Mucosa of stomach (tissue), 1 donor: ENCODE measurements at regions not wholly inside any gene's neighbourhood (a gene's known extent, or its start where the extent isn't known, plus 50 kb on each side); places are given as distances from the start of the nearest gene placed in this dataset.

ENCODE experiments used
- H3K27me3 ChIP-seq: one replicate; pipeline ENCODE4 v1.7.0; 2013; ENCODE audit warnings: mild to moderate bottlenecking, low read length; ENCODE audit not compliant: control insufficient read depth, insufficient read depth
- H3K36me3 ChIP-seq: one replicate; pipeline ENCODE4 v1.7.0; 2013; ENCODE audit warnings: low read length; ENCODE audit not compliant: control insufficient read depth, insufficient read depth
- H3K4me1 ChIP-seq: one replicate; pipeline ENCODE4 v1.7.0; 2013; ENCODE audit warnings: mild to moderate bottlenecking, low read length; ENCODE audit not compliant: control insufficient read depth, insufficient read depth
- H3K4me3 ChIP-seq: one replicate; pipeline ENCODE4 v1.7.0; 2013; ENCODE audit warnings: low read length
- H3K9ac ChIP-seq: one replicate; pipeline ENCODE4 v1.7.0; 2013; ENCODE audit warnings: mild to moderate bottlenecking, low read length, moderate library complexity
- H3K9me3 ChIP-seq: one replicate; pipeline ENCODE4 v1.7.0; 2013; ENCODE audit warnings: mild to moderate bottlenecking, low read length, moderate library complexity; ENCODE audit not compliant: control insufficient read depth
- donor health status: Pancreatic carcinoma.

DNA sequence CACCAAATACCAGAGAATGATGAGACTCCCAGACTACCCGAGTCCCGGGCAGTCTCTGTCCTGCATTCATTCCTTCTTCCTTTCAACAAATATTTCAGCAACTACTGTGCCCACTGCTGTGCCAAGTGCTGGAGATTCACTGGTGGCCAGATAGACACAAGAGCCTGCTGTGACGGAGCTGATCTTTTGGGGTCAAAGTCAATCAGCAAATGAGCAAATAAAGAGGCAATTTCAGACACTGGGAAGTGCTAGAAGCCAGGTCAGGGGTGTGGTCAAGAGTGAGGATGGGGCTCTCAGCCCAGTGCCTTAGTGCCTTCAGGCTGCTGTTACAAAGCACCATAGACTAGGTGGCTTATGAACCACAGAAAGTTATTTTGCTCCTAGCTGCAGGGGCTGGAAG is 104.9 kb upstream of the IQSEC1 start:
- no peaks in the 10 kb centered on the region for H3K4me1 ChIP-seq
- H3K9ac ChIP-seq = no peak overlapping the region
- H3K9me3 ChIP-seq = peaks cover 5% of the 10 kb centered on the region
- H3K27me3 ChIP-seq = no peaks in the 10 kb centered on the region
- H3K4me3 ChIP-seq = no peak overlapping the region
- H3K36me3 ChIP-seq = no peaks in the 10 kb centered on the region

GRCh38 chr3:13177641-13178040 is 104.4 kb upstream of the IQSEC1 start:
- Histone ChIP-seq H3K9me3 (peaks cover 5% of the 10 kb centered on the region), H3K27me3 (no peaks in the 10 kb centered on the region), H3K9ac (no peak overlapping the region)

DNA sequence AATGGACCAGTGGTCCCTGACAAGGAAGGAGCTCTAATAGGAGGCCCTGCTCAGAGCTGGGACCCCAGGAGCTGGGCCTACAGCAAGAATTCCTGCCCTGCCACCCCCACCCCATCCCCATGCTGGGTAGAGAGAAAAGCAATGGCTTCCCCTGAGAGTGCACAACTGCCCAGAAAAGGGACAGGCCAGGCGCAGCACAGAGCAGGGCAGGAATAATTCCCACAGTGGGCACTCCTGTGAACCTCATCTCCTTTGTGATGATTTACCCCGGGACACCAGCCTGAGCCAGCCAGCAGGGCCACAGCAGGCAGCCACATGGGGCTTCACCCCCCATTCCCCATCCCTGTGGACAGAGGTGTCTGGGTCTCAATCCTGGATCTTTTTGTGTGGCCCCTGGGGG is 104.0 kb upstream of the IQSEC1 start:
- Histone ChIP-seq H3K9ac (no peak overlapping the region), H3K9me3 (peaks cover 5% of the 10 kb centered on the region)

More at GRCh38 chr3:13177641-13178040, 104.4 kb upstream of the IQSEC1 start:
- Histone ChIP-seq H3K36me3 (no peaks in the 10 kb centered on the region), H3K4me1 (no peaks in the 10 kb centered on the region), H3K4me3 (no peak overlapping the region)

GRCh38 chr3:13176445-13176844 is 103.2 kb upstream of the IQSEC1 start:
- no peak overlapping the region for H3K9ac ChIP-seq
- no peaks in the 10 kb centered on the region for H3K36me3 ChIP-seq
- no peaks in the 10 kb centered on the region for H3K27me3 ChIP-seq
- no peak overlapping the region for H3K4me3 ChIP-seq
- H3K4me1 ChIP-seq = no peaks in the 10 kb centered on the region
- H3K9me3 ChIP-seq = peaks cover 5% of the 10 kb centered on the region

More for the DNA sequence above, 104.0 kb upstream of the IQSEC1 start:
- H3K4me1 ChIP-seq = no peaks in the 10 kb centered on the region
- no peaks in the 10 kb centered on the region for H3K27me3 ChIP-seq
- no peak overlapping the region for H3K4me3 ChIP-seq
- H3K36me3 ChIP-seq = no peaks in the 10 kb centered on the region

GRCh38 chr3:13174803-13175135 is 101.5 kb upstream of the IQSEC1 start:
- H3K4me1 ChIP-seq = no peaks in the 10 kb centered on the region
- H3K9me3 ChIP-seq = peaks cover 5% of the 10 kb centered on the region
- no peak overlapping the region for H3K4me3 ChIP-seq
- no peaks in the 10 kb centered on the region for H3K27me3 ChIP-seq
- no peaks in the 10 kb centered on the region for H3K36me3 ChIP-seq
- no peak overlapping the region for H3K9ac ChIP-seq

DNA sequence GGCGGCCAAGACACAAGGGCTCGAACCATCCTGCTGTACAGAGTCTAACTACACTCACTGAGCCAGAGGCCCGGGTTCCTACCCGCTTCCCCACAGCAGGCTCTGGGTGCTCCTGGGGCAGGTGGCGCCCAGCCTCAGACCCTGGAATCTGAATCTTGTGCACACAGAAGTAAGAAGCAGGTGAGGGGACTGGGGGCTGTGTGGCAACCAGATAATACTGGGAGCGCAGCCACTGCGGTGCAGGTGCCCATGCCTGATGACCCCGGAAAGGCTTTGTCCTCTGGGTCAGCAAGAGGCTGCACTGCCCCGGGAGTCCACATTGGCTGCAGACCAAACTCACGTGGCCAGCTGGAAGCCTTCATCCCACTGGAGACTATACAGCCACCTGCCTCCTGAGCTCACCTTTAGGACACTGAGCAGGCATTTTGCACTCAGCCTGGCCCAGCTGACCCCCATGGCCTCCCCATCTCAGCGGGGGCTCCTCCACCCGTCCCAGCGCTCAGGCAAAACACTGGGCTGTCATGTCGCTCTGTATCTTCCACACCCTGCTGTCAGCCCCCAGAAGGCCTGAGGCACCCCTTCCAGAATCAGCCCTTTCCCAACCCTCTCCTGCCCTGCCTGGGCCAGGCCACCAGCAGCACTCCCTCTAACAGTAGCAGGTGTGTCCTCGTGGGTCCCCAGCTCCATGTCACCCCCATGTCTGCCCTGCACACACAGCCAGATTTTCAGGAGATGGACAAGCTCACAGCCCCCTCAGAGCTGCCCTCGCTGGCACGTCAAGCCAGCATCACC is 101.0 kb upstream of the IQSEC1 start:
- H3K9ac ChIP-seq = no peak overlapping the region
- no peaks in the 10 kb centered on the region for H3K36me3 ChIP-seq
- H3K27me3 ChIP-seq = no peaks in the 10 kb centered on the region
- no peaks in the 10 kb centered on the region for H3K4me1 ChIP-seq
- H3K9me3 ChIP-seq = peaks cover 3% of the 10 kb centered on the region
- H3K4me3 ChIP-seq = no peak overlapping the region

- no peaks in the 10 kb centered on the region for H3K36me3 ChIP-seq
- H3K4me1 ChIP-seq = no peaks in the 10 kb centered on the region
- H3K9ac ChIP-seq = no peak overlapping the region
- H3K27me3 ChIP-seq = no peaks in the 10 kb centered on the region
- H3K4me3 ChIP-seq = no peak overlapping the region
- H3K9me3 ChIP-seq = no peaks in the 10 kb centered on the region
These were observed 100.0 kb upstream of the IQSEC1 start for GRCh38 chr3:13173186-13173585.

- H3K36me3 ChIP-seq = no peaks in the 10 kb centered on the region
- H3K4me1 ChIP-seq = no peaks in the 10 kb centered on the region
- no peaks in the 10 kb centered on the region for H3K27me3 ChIP-seq
- H3K9ac ChIP-seq = no peak overlapping the region
- no peaks in the 10 kb centered on the region for H3K9me3 ChIP-seq
- H3K4me3 ChIP-seq = no peak overlapping the region
These were observed 99.4 kb upstream of the IQSEC1 start for GRCh38 chr3:13172644-13173013.

DNA sequence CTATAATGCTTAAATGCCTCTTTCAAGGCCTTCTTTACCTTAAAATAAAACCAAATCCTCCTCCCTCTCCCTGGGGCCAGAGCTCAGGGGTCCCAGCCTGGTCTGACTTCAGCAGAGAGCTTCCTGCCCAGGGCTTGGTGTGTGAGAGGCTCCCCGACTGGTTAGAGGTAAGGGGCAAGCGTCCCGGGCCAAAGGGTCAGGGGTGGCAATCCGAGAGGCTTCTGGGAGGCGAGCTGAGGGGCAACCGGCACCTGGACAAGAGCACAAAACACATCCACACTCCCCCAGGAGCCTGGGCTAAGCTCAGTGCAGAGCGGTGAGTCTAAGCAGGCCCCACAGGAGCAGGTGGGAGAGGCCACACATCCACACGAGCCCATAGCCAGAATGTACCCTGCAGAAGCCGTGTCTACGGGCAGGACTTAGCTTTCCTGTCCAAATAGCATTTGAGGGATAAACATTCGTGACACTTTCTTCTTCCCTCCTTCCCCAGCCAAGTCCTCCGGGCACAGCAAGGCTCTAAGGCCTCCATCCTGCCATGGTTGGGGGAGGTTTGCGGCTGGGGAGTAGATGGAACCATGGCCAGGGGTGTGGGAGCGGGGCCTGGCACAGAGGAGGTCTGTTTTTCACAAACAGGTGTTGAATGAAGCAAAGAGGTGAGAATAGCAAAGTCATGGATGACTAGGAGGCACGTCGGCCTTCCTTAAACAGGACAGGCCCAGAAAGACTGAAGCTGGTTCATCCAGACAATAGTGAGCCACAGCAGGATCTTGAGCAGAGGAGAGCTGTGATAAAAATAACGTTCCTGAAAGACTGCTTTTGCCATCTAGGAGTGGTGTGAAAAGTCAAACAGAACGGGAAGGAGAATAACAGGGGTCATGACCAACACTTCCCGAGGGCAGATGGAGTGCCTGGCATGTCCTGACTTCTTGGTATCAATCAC is 98.7 kb upstream of the IQSEC1 start:
- no peaks in the 10 kb centered on the region for H3K27me3 ChIP-seq
- H3K9ac ChIP-seq = no peak overlapping the region
- no peaks in the 10 kb centered on the region for H3K36me3 ChIP-seq
- H3K9me3 ChIP-seq = no peaks in the 10 kb centered on the region
- no peak overlapping the region for H3K4me3 ChIP-seq
- no peaks in the 10 kb centered on the region for H3K4me1 ChIP-seq

DNA sequence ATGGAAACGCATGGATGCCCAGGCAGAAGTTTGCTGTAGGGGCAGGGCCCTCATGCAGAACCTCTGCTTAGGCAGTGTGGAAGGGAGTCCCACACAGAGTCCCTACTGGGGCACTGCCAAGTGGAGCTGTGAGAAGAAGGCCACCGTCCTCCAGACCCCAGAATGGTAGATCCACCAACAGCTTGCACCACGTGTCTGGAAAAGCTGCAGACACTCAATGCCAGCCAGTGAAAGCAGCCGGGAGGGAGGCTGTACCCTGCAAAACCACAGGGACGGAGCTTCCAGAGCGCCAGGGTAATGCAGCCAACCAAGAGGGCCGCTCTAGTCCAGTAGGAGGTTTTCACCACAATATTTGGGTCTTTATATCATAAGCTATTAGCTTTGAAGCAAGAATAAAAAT is 97.1 kb upstream of the IQSEC1 start:
- no peaks in the 10 kb centered on the region for H3K36me3 ChIP-seq
- H3K4me3 ChIP-seq = no peak overlapping the region
- no peaks in the 10 kb centered on the region for H3K27me3 ChIP-seq
- H3K9me3 ChIP-seq = no peaks in the 10 kb centered on the region
- no peaks in the 10 kb centered on the region for H3K4me1 ChIP-seq
- H3K9ac ChIP-seq = no peak overlapping the region

DNA sequence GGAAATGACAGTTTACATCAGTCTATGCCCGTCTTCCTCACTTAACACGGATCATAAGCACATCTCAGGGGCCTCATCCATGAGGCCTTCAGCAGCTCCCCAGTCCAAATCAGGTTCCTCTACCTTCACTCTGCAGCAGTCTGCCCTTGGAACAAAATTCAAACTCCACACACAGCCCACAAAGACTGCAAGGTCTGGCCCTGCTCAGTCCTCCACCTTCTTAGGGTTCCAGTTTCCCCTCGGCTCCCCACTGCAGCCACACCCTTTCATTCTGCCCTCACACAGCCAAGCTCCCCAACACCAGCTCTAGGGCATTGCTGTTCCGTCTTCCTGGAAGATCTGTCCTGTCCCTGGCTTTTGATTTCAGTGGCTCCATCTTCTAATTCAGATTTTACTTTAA is 95.2 kb upstream of the IQSEC1 start:
- no peaks in the 10 kb centered on the region for H3K36me3 ChIP-seq
- H3K4me1 ChIP-seq = no peaks in the 10 kb centered on the region
- H3K9me3 ChIP-seq = no peaks in the 10 kb centered on the region
- no peak overlapping the region for H3K4me3 ChIP-seq
- H3K27me3 ChIP-seq = no peaks in the 10 kb centered on the region
- H3K9ac ChIP-seq = no peak overlapping the region

- Histone ChIP-seq H3K9me3 (no peaks in the 10 kb centered on the region), H3K9ac (no peak overlapping the region), H3K27me3 (no peaks in the 10 kb centered on the region), H3K36me3 (no peaks in the 10 kb centered on the region), H3K4me1 (no peaks in the 10 kb centered on the region), H3K4me3 (no peak overlapping the region)
These were observed 94.6 kb upstream of the IQSEC1 start for GRCh38 chr3:13167829-13168228.
